ENCODE measurements at regions not wholly inside any gene's neighbourhood (a gene's known extent, or its start where the extent isn't known, plus 50 kb on each side); places are given as distances from the start of the nearest gene placed in this dataset.

DNA sequence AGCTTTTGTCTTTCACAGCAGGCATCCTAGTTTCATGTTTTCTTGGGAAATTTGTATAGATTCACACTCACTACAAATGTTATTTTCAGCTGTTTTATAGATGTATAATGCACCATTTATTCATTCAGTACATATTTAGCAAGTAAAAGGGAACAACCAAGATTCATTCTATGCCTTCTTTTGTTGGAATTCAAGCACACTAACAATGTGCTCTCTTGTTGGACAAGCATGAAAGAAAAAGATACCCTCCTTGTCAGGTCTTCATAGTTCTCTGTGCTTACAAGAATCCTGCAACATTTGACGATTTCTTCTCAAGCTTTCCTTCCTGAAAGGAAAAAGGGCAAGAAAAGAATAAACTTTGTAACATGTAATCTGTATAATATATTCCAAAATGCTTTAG is 456.0 kb downstream of the USP25 start:
- DNase-seq (ENCODE audit: low read depth), result no peak
- Histone ChIP-seq H3K4me3 (ENCODE audit: low read depth, low read length) (no peak overlapping the region), H3K27me3 (ENCODE audit: control insufficient read depth, insufficient read depth, low read length) (no peaks in the 10 kb centered on the region), H3K36me3 (ENCODE audit: control insufficient read depth, insufficient read depth, low read length) (no peaks in the 10 kb centered on the region)
- TF ChIP-seq, protein P1, sequence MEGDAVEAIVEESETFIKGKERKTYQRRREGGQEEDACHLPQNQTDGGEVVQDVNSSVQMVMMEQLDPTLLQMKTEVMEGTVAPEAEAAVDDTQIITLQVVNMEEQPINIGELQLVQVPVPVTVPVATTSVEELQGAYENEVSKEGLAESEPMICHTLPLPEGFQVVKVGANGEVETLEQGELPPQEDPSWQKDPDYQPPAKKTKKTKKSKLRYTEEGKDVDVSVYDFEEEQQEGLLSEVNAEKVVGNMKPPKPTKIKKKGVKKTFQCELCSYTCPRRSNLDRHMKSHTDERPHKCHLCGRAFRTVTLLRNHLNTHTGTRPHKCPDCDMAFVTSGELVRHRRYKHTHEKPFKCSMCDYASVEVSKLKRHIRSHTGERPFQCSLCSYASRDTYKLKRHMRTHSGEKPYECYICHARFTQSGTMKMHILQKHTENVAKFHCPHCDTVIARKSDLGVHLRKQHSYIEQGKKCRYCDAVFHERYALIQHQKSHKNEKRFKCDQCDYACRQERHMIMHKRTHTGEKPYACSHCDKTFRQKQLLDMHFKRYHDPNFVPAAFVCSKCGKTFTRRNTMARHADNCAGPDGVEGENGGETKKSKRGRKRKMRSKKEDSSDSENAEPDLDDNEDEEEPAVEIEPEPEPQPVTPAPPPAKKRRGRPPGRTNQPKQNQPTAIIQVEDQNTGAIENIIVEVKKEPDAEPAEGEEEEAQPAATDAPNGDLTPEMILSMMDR (IDR thresholded peaks at IDR 0.05; ENCODE audit: insufficient read depth, low read length, poor library complexity, severe bottlenecking), result no peak

DNA sequence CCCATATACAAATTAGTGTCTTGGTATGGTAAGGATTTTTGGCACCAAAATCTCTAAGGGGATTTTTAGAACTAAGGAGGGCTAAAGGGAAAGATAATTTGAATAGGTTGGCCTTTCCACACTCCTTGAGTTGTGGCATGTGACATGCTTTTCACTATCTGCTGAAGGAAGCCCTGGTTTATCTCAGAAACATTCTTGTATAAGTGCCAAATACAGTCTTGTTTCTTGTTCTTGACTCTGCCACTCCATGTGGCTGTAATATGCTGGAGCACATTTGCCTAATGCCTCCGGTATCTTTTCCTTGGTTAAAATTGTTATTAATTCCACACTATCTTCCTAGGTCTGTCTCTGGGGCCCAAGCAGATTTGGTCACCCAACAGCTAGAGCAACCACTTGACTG is 457.0 kb downstream of the USP25 start:
- H3K27me3 ChIP-seq (ENCODE audit: control insufficient read depth, insufficient read depth, low read length), result no peaks in the 10 kb centered on the region
- no peak for DNase-seq (ENCODE audit: low read depth)
- H3K36me3 ChIP-seq (ENCODE audit: control insufficient read depth, insufficient read depth, low read length), result no peaks in the 10 kb centered on the region
- H3K4me3 ChIP-seq (ENCODE audit: low read depth, low read length), result no peak overlapping the region
- TF ChIP-seq, protein P1 (IDR thresholded peaks at IDR 0.05; ENCODE audit: insufficient read depth, low read length, poor library complexity, severe bottlenecking), result no peak

DNA sequence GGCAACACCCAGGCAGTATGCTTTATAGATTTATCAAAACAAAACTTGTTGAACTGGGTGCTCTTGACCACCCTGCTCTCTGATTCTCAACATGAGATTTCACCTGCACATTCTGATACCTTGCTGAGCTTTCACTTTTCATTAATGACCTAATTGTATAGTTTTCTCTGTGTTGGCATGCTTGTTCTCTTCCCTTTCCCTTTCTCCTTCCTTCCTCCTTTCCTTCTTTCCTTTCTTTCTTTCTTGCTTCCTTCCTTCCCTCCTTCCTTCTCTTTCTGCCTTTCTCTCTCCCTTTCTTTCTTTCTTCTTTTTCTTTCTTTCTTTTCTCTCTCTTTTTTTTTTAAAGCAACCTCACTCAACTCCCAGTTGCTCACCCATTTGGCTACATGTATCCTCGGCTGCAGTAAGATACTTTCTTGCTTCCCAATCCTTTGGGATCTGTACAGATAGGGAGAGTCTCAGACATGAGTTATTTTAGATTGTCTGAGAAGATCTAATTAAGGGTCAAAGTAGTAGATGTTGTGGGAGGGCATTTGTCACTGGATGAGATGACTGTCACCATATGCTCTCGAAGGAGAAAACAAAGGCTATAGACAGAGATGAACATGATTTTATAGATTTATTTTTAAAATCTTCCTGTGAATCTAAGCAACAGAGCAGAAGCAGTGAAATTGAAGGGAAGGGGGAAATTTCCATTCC is 458.0 kb downstream of the USP25 start:
- no peaks in the 10 kb centered on the region for H3K27me3 ChIP-seq (ENCODE audit: control insufficient read depth, insufficient read depth, low read length)
- DNase-seq (ENCODE audit: low read depth), result no peak
- TF ChIP-seq, protein P1 (IDR thresholded peaks at IDR 0.05; ENCODE audit: insufficient read depth, low read length, poor library complexity, severe bottlenecking), result no peak
- no peak overlapping the region for H3K4me3 ChIP-seq (ENCODE audit: low read depth, low read length)
- no peaks in the 10 kb centered on the region for H3K36me3 ChIP-seq (ENCODE audit: control insufficient read depth, insufficient read depth, low read length)

DNA sequence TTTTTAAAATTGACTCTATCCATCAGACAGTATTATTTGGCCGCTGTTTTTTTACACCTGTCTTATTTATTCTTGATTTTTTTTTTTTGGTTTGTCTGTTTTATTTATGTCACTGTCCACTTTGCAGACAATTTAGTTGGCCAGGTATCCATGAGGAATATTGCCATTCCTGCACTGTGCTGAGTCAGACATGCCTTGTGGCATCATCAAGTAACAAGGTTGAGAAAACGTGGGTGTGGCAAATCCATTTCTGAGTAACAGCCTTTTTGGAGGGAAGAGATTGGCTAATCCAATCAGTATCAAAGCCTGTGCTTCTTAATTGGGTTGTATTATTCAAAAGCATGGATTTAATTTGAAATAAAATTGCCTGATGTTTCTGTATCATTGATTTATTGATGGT is 463.1 kb downstream of the USP25 start:
- peak; percentile 21 for DNase-seq (ENCODE audit: low read depth)
- Histone ChIP-seq H3K4me3 (ENCODE audit: low read depth, low read length) (no peak overlapping the region), H3K27me3 (ENCODE audit: control insufficient read depth, insufficient read depth, low read length) (no peaks in the 10 kb centered on the region), H3K36me3 (ENCODE audit: control insufficient read depth, insufficient read depth, low read length) (no peaks in the 10 kb centered on the region)
- TF ChIP-seq, protein P1 (IDR thresholded peaks at IDR 0.05; ENCODE audit: insufficient read depth, low read length, poor library complexity, severe bottlenecking), result no peak

DNA sequence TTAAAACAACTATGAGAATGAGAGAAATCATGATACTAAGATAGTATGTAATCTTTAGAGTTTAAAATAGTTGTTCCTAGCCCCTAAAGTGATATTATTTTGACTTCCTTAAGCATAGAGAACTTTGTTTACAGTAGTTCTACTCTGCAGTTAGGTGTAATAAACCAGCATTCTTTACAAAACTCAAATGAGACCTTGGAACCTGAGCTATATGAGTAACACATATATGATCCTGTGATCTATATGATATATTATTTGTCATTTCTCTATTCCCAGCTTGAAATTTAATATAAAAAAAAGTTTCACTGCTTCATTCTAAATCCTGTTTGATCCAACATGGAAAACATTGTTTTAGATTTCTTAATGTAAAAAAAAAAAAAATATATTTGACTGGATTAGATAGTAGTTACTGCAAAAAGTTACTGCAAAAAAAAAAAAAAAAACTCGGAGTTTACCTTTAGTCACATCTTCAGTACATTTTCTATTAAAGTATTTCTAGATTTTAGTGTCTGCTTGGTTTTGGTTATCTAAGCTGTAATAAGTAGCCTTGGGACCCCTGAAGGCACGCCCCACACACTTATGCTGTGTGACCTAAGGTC is 463.8 kb downstream of the USP25 start:
- Histone ChIP-seq H3K36me3 (ENCODE audit: control insufficient read depth, insufficient read depth, low read length) (no peaks in the 10 kb centered on the region), H3K4me3 (ENCODE audit: low read depth, low read length) (no peak overlapping the region), H3K27me3 (ENCODE audit: control insufficient read depth, insufficient read depth, low read length) (no peaks in the 10 kb centered on the region)
- no peak for DNase-seq (ENCODE audit: low read depth)
- TF ChIP-seq, protein P1 (IDR thresholded peaks at IDR 0.05; ENCODE audit: insufficient read depth, low read length, poor library complexity, severe bottlenecking), result no peak
